ENCODE measurements at regions not wholly inside any gene's neighbourhood (a gene's known extent, or its start where the extent isn't known, plus 50 kb on each side); places are given as distances from the start of the nearest gene placed in this dataset.

DNA sequence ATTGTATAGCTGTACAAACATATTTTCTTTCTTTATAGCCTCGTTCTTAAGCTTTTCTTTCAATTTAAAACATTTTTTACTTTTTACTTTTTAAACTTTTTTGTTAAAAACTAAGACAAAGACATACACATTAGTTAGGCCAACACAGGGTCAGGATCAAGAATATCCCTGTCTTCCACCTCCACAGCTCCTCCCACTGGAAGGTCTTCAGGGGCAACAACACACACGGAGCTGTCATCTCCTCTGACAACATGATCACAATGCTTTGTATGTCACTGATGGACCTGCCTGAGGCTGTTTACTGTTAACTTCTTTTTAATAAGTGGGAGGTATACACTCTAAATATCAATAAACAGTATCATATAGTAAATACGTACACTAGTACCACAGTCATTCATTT, 191.3 kb downstream of the SYT10 start:
- TF ChIP-seq POLR2A (IDR thresholded peaks at IDR 0.05) (no peak), CTCF (IDR thresholded peaks at IDR 0.05) (no peak)
- Histone ChIP-seq H3K27ac (no peak overlapping the region), H3K9me3 (no peaks in the 10 kb centered on the region), H3K36me3 (replicated peaks in 1 of 2; ENCODE audit: insufficient read depth in 1 of 2, low read depth in 2 of 2) (no peaks in the 10 kb centered on the region), H3K27me3 (no peaks in the 10 kb centered on the region), H3K4me1 (no peaks in the 10 kb centered on the region), H3K4me3 (no peak overlapping the region)
- DNase-seq (no peak), ATAC-seq (no peak)
- intact Hi-C loops (cut with DNase I), result no loop called here
- WGBS, 2 donors, result 40 to 51% methylated on average over 3 of the region's 3 CpGs

GRCh38 chr12:33247625-33248024, 192.0 kb downstream of the SYT10 start:
- no peaks in the 10 kb centered on the region for H3K27me3 ChIP-seq
- no peaks in the 10 kb centered on the region for H3K36me3 ChIP-seq (replicated peaks in 1 of 2; ENCODE audit: insufficient read depth in 1 of 2, low read depth in 2 of 2)
- no peak overlapping the region for H3K4me3 ChIP-seq
- H3K27ac ChIP-seq, result no peak overlapping the region
- H3K4me1 ChIP-seq, result no peaks in the 10 kb centered on the region
- no peak for TF ChIP-seq POLR2A (IDR thresholded peaks at IDR 0.05)
- TF ChIP-seq CTCF (IDR thresholded peaks at IDR 0.05), result no peak
- no peaks in the 10 kb centered on the region for H3K9me3 ChIP-seq
- intact Hi-C loops (cut with DNase I), result no loop called here
- 65 to 83% methylated on average over 1 of the region's 1 CpG for WGBS, 2 donors
- ATAC-seq (no peak), DNase-seq (no peak)

DNA sequence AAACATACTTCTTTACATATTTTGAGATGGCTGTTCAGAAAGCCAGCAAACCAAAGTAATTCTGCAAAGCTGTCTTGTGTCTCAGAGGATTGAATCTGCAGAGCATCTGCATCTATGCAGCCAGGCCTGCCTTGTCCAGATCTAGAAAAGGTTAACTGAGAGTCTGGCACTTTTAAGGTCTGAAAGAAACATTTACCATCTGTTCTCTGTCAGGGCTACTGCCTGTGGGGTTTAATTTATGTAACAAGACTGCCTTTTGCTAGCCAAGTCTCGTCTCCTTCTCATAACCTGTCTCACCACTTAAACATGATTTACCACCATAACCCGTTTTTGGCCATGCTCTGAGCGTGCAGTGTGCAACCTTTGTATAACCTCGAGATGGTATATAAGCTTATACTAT, 194.2 kb downstream of the SYT10 start:
- WGBS, 2 donors, result 35 to 43% methylated on average over 4 of the region's 4 CpGs
- DNase-seq (no peak), ATAC-seq (no peak)
- TF ChIP-seq POLR2A (IDR thresholded peaks at IDR 0.05) (no peak), CTCF (IDR thresholded peaks at IDR 0.05) (no peak)
- H3K27ac ChIP-seq, result no peak overlapping the region
- intact Hi-C loops (cut with DNase I), result no loop called here
- H3K4me3 ChIP-seq, result no peak overlapping the region
- no peaks in the 10 kb centered on the region for H3K9me3 ChIP-seq
- no peaks in the 10 kb centered on the region for H3K4me1 ChIP-seq
- H3K27me3 ChIP-seq, result no peaks in the 10 kb centered on the region
- H3K36me3 ChIP-seq (replicated peaks in 1 of 2; ENCODE audit: insufficient read depth in 1 of 2, low read depth in 2 of 2), result no peaks in the 10 kb centered on the region

- TF ChIP-seq POLR2A (IDR thresholded peaks at IDR 0.05) (no peak), CTCF (IDR thresholded peaks at IDR 0.05) (no peak)
- H3K4me1 ChIP-seq, result no peaks in the 10 kb centered on the region
- ATAC-seq, result no peak
Measured at GRCh38 chr12:33226671-33227070, 212.9 kb downstream of the SYT10 start.

DNA sequence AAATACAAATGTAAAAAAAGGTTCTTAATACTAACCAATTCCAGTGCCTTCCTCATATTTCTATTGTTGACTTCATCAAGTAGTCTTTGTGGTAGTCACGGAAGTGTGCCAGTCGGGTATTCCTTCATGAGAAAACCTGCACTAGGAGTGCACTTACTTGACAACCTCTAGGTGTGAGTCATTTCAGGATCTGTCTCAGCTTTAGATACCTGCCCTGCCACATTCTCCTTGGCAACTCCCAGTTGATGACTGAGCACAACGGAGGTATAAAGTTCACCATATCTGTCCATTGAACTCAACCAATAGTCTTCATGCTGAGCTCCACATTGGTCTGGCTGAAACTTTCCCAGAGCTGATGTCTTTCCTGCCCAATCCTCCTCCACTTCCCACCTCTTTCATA, 215.7 kb downstream of the SYT10 start:
- TF ChIP-seq POLR2A (IDR thresholded peaks at IDR 0.05) (no peak), CTCF (IDR thresholded peaks at IDR 0.05) (no peak)
- H3K27me3 ChIP-seq, result no peaks in the 10 kb centered on the region

More at GRCh38 chr12:33226671-33227070, 212.9 kb downstream of the SYT10 start:
- intact Hi-C loops (cut with DNase I), result no loop called here
- Histone ChIP-seq H3K27ac (no peak overlapping the region), H3K4me3 (no peak overlapping the region), H3K36me3 (replicated peaks in 1 of 2; ENCODE audit: insufficient read depth in 1 of 2, low read depth in 2 of 2) (no peaks in the 10 kb centered on the region), H3K9me3 (no peaks in the 10 kb centered on the region), H3K27me3 (no peaks in the 10 kb centered on the region)
- DNase-seq, result no peak

More for the DNA sequence above, 215.7 kb downstream of the SYT10 start:
- WGBS, 2 donors, result 59 to 73% methylated on average over 3 of the region's 3 CpGs
- Histone ChIP-seq H3K27ac (no peak overlapping the region), H3K4me3 (no peak overlapping the region), H3K4me1 (no peaks in the 10 kb centered on the region), H3K36me3 (replicated peaks in 1 of 2; ENCODE audit: insufficient read depth in 1 of 2, low read depth in 2 of 2) (no peaks in the 10 kb centered on the region), H3K9me3 (no peaks in the 10 kb centered on the region)
- ATAC-seq, result no peak
- intact Hi-C loops (cut with DNase I), result no loop called here
- DNase-seq, result no peak

All from body of pancreas (tissue), 4 donors.